Epidermal melanocyte (primary cell): ENCODE measurements at regions not wholly inside any gene's neighbourhood (a gene's known extent, or its start where the extent isn't known, plus 50 kb on each side); places are given as distances from the start of the nearest gene placed in this dataset.
"Not testable (repeated sequence)": the region's sequence is repeated elsewhere in the genome, so short reads cannot be mapped to it uniquely, and the experiment has no call there.

Experiments
- DNase-seq: peaks from one replicate; pipeline ENCODE4 v3.0.0; 2011; ENCODE audit warnings: low spot score; ENCODE audit not compliant: insufficient read length

- no peak for DNase-seq
Observed at GRCh38 chr6:112459758-112460304, 112.7 kb downstream of the RFPL4B start.

GRCh38 chr6:112464901-112465665, 118.0 kb downstream of the RFPL4B start:
- no peak for DNase-seq

GRCh38 chr6:112466373-112467151, 119.4 kb downstream of the RFPL4B start:
- DNase-seq, result no peak

- DNase-seq, result no peak
Observed at GRCh38 chr6:112468359-112468758, 121.2 kb downstream of the RFPL4B start.

GRCh38 chr6:112469306-112469705, 122.2 kb downstream of the RFPL4B start:
- no peak for DNase-seq

- DNase-seq, result no peak
Observed at GRCh38 chr6:112470376-112470775, 123.2 kb downstream of the RFPL4B start.

- DNase-seq, result no peak
Observed at GRCh38 chr6:112470950-112471349, 123.8 kb downstream of the RFPL4B start.

GRCh38 chr6:112475083-112475482, 128.0 kb downstream of the RFPL4B start:
- no peak for DNase-seq

GRCh38 chr6:112477125-112477524, 130.0 kb downstream of the RFPL4B start:
- no peak for DNase-seq

GRCh38 chr6:112478036-112478435, 130.9 kb downstream of the RFPL4B start:
- DNase-seq, result no peak

- DNase-seq, result not testable (repeated sequence)
Observed at GRCh38 chr6:112479975-112480374, 132.8 kb downstream of the RFPL4B start.

GRCh38 chr6:112480553-112480952, 133.4 kb downstream of the RFPL4B start:
- no peak for DNase-seq

- DNase-seq, result no peak
Observed at GRCh38 chr6:112481211-112481610, 134.1 kb downstream of the RFPL4B start.

GRCh38 chr6:112482373-112482772, 135.2 kb downstream of the RFPL4B start:
- DNase-seq, result no peak

GRCh38 chr6:112485120-112485826, 138.1 kb downstream of the RFPL4B start:
- no peak for DNase-seq

GRCh38 chr6:112485827-112486212, 138.7 kb downstream of the RFPL4B start:
- DNase-seq, result no peak

- no peak for DNase-seq
Observed at GRCh38 chr6:112486454-112486853, 139.3 kb downstream of the RFPL4B start.

GRCh38 chr6:112488238-112488637, 141.1 kb downstream of the RFPL4B start:
- DNase-seq, result no peak

GRCh38 chr6:112501705-112502104, 154.6 kb downstream of the RFPL4B start:
- no peak for DNase-seq

- DNase-seq, result no peak
Observed at GRCh38 chr6:112502351-112503090, 155.4 kb downstream of the RFPL4B start.

- DNase-seq, result no peak
Observed at GRCh38 chr6:112503091-112503596, 156.0 kb downstream of the RFPL4B start.
